Anterior cingulate cortex (tissue), 58 donors: ENCODE measurements at regions not wholly inside any gene's neighbourhood (a gene's known extent, or its start where the extent isn't known, plus 50 kb on each side); places are given as distances from the start of the nearest gene placed in this dataset.

Experiments used
- DNase-seq, 58 donors: peaks; one replicate each; lab custom pipeline; 2025; lab: John Stamatoyannopoulos, UW

- no peak for DNase-seq
Measured at GRCh38 chr3:95049841-95050240, 987.0 kb downstream of the NSUN3 start.

DNA sequence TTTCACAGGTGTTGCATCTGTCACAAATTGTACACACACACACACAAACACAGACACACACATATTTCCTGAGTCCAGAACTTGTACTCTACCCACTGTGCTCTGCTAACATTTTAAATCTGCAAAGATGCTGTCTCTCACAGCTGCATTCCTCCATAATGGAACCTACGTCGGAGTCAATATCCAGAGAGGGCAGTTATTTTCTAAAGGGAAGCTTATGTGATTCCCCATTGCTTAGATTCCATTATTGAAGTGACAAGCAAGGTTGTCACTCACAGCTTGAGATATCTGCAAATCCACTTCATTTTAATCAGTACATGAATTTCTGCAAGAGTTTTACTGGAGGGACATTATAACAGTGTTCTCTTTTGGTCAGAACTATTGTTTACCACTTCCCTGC is 992.4 kb downstream of the NSUN3 start:
- no peak for DNase-seq

- no peak for DNase-seq
Measured at GRCh38 chr3:95082191-95082590, 1019.3 kb downstream of the NSUN3 start.

DNA sequence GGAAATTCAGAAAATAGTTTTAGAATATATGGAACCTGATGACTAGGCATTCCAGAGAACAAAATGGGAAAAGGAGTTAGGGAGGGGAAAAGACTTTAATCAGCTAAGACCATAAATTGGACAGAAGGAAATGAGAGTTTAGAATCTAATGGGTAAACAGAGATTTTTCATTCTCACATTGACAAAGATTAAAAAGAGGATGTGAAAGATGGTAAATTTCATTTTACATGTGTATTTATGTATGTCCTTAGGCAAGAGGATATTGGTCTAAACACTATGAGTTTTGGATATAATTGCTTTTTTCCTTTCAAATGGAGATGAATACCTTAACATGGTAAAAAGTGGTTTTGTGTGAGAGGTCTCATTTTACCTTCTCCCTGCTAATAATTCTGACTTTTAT is 1021.9 kb downstream of the NSUN3 start:
- no peak for DNase-seq

GRCh38 chr3:95088464-95088863 is 1025.6 kb downstream of the NSUN3 start:
- DNase-seq, result no peak

DNA sequence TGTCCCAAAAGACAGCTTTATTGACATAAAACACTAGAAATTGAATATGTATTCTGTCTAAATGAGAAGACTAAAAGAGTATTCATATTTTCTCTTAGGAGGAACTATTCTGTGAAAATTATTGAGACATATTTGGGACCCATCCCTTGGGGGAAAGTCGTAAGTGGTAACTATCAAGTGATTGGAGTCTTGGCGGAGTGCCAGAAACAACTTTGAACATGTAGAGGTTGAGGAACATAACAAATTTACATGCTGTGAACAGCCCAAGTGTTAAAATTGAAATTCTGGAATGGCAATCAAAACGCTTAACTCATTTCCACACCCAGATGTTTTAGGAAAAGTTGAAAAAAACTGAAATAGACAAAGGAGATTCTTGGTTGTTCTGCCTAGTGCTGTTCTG is 1034.6 kb downstream of the NSUN3 start:
- peak in 2 of 58 donors; percentile 0 to 1 for DNase-seq

GRCh38 chr3:95120921-95121320 is 1058.1 kb downstream of the NSUN3 start:
- DNase-seq, result no peak

DNA sequence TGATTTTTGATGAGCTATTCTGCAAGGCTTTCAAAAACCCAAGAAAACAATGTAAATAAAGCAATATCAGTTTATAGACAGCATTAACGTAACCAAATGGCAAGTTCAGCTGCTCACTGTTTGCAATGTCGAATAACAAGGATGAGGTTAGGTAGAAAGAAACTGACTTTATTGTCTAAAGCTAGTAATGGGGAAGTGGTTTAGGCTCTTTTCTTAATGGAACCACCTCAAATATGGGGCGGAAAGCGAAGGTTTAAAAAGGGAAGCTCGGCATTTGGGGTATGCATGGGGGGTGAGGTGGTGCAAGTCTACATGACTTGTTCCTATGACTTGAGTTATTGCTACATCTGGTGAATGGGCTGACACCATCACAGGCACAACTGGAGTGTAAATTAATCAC is 1060.2 kb downstream of the NSUN3 start:
- no peak for DNase-seq

GRCh38 chr3:95134693-95135413 is 1072.0 kb downstream of the NSUN3 start:
- DNase-seq, result no peak

- DNase-seq, result no peak
Measured at GRCh38 chr3:95148107-95148506, 1085.2 kb downstream of the NSUN3 start.

- DNase-seq, result no peak
Measured at GRCh38 chr3:95151590-95151989, 1088.7 kb downstream of the NSUN3 start.

GRCh38 chr3:95154766-95155165 is 1091.9 kb downstream of the NSUN3 start:
- no peak for DNase-seq

DNA sequence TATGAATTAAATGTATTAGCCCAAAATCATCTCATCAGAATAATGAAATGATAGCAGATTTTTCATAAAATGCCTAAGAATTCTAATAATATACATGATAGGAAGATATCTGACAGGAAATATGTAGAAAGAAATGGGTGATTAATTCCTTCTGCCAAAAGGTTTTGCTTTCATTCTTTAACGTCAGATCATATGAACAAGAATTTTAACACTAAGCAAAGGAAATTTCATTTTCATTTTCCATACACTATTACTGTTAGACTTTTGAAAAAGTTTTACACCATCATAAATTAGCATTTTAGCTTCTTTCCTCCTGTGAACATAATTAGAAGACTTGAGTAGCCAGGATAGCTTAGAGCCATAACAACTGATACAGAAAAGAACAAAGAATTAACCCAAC is 1099.9 kb downstream of the NSUN3 start:
- DNase-seq, result no peak

DNA sequence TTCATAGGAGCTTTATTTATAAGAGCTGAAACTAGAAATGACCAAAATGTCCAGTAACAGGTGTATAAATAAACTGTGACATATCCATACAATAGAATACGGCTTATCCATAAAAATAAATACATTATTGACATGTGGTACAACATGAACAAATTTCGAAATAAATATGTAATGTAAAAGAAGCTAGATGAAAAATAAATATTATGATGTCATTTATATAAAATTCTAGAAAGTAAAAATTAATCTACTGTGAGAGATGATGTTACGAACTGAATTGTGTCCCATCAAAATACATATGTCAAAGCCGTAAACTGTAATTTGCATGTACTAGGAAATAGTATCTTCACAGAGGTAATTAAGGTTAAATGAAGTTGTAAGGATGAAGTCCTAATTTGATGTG is 1104.9 kb downstream of the NSUN3 start:
- DNase-seq, result no peak

DNA sequence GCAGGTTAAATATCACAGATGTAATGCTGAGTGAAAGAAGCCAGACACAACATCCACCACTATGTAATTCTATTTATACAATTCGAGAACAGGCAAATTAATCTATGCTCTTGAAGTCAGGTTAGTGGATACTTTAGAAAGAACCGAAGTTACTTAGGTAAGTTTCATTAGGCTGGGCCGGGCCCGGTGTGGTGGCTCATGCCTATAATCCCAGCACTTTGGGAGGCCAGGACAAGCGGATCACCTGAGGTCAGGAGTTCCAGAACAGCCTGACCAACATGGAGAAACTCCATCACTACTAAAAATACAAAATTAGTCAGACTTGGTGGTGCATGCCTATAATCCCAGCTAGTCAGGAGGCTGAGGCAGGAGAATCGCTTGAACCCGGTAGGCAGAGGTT is 1105.7 kb downstream of the NSUN3 start:
- DNase-seq, result no peak

- no peak for DNase-seq
Measured at GRCh38 chr3:95172164-95172943, 1109.5 kb downstream of the NSUN3 start.

GRCh38 chr3:95177096-95177495 is 1114.2 kb downstream of the NSUN3 start:
- no peak for DNase-seq

GRCh38 chr3:95184038-95184437 is 1121.2 kb downstream of the NSUN3 start:
- DNase-seq, result no peak

GRCh38 chr3:95189348-95189747 is 1126.5 kb downstream of the NSUN3 start:
- DNase-seq, result no peak

- DNase-seq, result no peak
Measured at GRCh38 chr3:95197661-95198060, 1134.8 kb downstream of the NSUN3 start.

DNA sequence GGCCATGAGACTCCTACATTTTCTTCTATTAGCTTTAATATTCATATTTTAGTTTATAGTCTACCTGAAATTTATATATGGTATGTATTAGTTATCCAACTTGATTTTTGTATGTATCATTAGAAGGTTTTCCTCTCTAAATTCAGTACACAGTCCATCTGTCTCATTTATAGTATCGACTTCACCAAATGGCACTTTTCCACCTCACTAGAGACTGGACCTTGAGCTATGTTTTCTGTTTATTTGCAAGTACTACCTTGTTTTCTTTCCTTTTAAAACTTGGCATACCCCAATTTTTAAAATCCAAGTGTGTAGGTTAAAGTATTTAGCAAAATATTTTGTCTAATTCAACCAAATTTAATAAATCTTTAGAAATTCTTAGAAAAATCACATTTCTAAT is 1137.5 kb downstream of the NSUN3 start:
- DNase-seq, result no peak

GRCh38 chr3:95210878-95211277 is 1148.0 kb downstream of the NSUN3 start:
- DNase-seq, result no peak
